ENCODE measurements at regions not wholly inside any gene's neighbourhood (a gene's known extent, or its start where the extent isn't known, plus 50 kb on each side); places are given as distances from the start of the nearest gene placed in this dataset.

DNA sequence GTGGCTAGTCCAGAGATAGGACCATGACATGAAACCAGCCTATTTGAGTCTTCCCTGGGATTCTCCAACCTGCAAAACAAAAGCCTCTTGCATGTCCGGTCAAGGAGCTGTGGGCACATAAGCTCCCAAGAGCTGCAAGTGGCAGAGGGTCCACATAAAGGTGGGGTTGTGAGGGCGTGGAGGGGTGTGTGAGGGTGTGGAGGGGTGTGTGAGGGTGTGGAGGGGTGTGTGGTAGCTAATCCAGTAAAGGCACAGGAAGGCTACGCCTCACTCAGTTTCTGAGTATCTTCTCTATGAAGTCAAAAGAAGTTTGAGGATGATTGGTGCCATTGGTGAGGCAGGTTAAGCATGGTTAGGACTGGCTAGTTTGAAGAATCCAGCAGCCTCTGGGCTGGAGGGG, 259.4 kb upstream of the NSMCE3 start:
- TF ChIP-seq, protein P1, sequence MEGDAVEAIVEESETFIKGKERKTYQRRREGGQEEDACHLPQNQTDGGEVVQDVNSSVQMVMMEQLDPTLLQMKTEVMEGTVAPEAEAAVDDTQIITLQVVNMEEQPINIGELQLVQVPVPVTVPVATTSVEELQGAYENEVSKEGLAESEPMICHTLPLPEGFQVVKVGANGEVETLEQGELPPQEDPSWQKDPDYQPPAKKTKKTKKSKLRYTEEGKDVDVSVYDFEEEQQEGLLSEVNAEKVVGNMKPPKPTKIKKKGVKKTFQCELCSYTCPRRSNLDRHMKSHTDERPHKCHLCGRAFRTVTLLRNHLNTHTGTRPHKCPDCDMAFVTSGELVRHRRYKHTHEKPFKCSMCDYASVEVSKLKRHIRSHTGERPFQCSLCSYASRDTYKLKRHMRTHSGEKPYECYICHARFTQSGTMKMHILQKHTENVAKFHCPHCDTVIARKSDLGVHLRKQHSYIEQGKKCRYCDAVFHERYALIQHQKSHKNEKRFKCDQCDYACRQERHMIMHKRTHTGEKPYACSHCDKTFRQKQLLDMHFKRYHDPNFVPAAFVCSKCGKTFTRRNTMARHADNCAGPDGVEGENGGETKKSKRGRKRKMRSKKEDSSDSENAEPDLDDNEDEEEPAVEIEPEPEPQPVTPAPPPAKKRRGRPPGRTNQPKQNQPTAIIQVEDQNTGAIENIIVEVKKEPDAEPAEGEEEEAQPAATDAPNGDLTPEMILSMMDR (conservative IDR thresholded peaks at IDR 0.05; ENCODE audit: low read depth, low read length): no peak
- TF ChIP-seq CEBPB (IDR thresholded peaks at IDR 0.05; ENCODE audit: low read depth, low read length) (no peak), ELK1 (IDR thresholded peaks at IDR 0.05; ENCODE audit: borderline replicate concordance, low read depth, low read length) (no peak), FOS (IDR thresholded peaks at IDR 0.05; ENCODE audit: low read depth, low read length) (no peak), POLR2A (IDR thresholded peaks at IDR 0.05; ENCODE audit: low read depth, low read length) (no peak), NFE2L2 (IDR thresholded peaks at IDR 0.05; ENCODE audit: low read depth, low read length) (no peak), RAD21 (IDR thresholded peaks at IDR 0.05; ENCODE audit: low read length) (no peak)
